HG02884 (cell line): ENCODE measurements at regions not wholly inside any gene's neighbourhood (a gene's known extent, or its start where the extent isn't known, plus 50 kb on each side); places are given as distances from the start of the nearest gene placed in this dataset.
"Not testable (repeated sequence)": the region's sequence is repeated elsewhere in the genome, so short reads cannot be mapped to it uniquely, and the experiment has no call there.

Source experiments
- ATAC-seq: cut with Tn5 transposase; IDR thresholded peaks from one replicate; pipeline ENCODE4 v1.9.1; 2021; ENCODE audit warnings: mild to moderate bottlenecking, moderate library complexity; ENCODE audit not compliant: unreplicated experiment

- not testable (repeated sequence) for ATAC-seq
Measured at GRCh38 chr21:27974152-27974551, 1007.3 kb upstream of the ADAMTS5 start.

- ATAC-seq = not testable (repeated sequence)
Measured at GRCh38 chr21:27968240-27968639, 1001.4 kb upstream of the ADAMTS5 start.

- ATAC-seq = no peak
Measured at GRCh38 chr21:27954543-27955165, 987.8 kb upstream of the ADAMTS5 start.

GRCh38 chr21:27953340-27954045, 986.6 kb upstream of the ADAMTS5 start:
- no peak for ATAC-seq

- not testable (repeated sequence) for ATAC-seq
Measured at GRCh38 chr21:27949093-27949492, 982.2 kb upstream of the ADAMTS5 start.

- ATAC-seq = not testable (repeated sequence)
Measured at GRCh38 chr21:27930108-27930767, 963.4 kb upstream of the ADAMTS5 start.

- ATAC-seq = not testable (repeated sequence)
Measured at GRCh38 chr21:27929179-27929578, 962.3 kb upstream of the ADAMTS5 start.

- ATAC-seq = not testable (repeated sequence)
Measured at GRCh38 chr21:27928534-27929115, 961.7 kb upstream of the ADAMTS5 start.

- not testable (repeated sequence) for ATAC-seq
Measured at GRCh38 chr21:27921421-27921820, 954.5 kb upstream of the ADAMTS5 start.

GRCh38 chr21:27917966-27918365, 951.1 kb upstream of the ADAMTS5 start:
- ATAC-seq = not testable (repeated sequence)

- not testable (repeated sequence) for ATAC-seq
Measured at GRCh38 chr21:27916326-27916725, 949.4 kb upstream of the ADAMTS5 start.

- not testable (repeated sequence) for ATAC-seq
Measured at GRCh38 chr21:27912133-27912532, 945.2 kb upstream of the ADAMTS5 start.

GRCh38 chr21:27909487-27909886, 942.6 kb upstream of the ADAMTS5 start:
- ATAC-seq = not testable (repeated sequence)

GRCh38 chr21:27908816-27909215, 941.9 kb upstream of the ADAMTS5 start:
- not testable (repeated sequence) for ATAC-seq

- ATAC-seq = not testable (repeated sequence)
Measured at GRCh38 chr21:27902904-27903303, 936.0 kb upstream of the ADAMTS5 start.

- not testable (repeated sequence) for ATAC-seq
Measured at GRCh38 chr21:27893619-27894018, 926.7 kb upstream of the ADAMTS5 start.

- not testable (repeated sequence) for ATAC-seq
Measured at GRCh38 chr21:27891495-27891894, 924.6 kb upstream of the ADAMTS5 start.

- not testable (repeated sequence) for ATAC-seq
Measured at GRCh38 chr21:27887808-27888455, 921.0 kb upstream of the ADAMTS5 start.

GRCh38 chr21:27885296-27885711, 918.4 kb upstream of the ADAMTS5 start:
- ATAC-seq = no peak

GRCh38 chr21:27881331-27881730, 914.4 kb upstream of the ADAMTS5 start:
- not testable (repeated sequence) for ATAC-seq

GRCh38 chr21:27872411-27872810, 905.5 kb upstream of the ADAMTS5 start:
- ATAC-seq = not testable (repeated sequence)
